ENCODE measurements at regions not wholly inside any gene's neighbourhood (a gene's known extent, or its start where the extent isn't known, plus 50 kb on each side); places are given as distances from the start of the nearest gene placed in this dataset.
A peak's percentile ranks its signal among the peaks of the same experiment; 100 is the strongest.
"Not testable (repeated sequence)": the region's sequence is repeated elsewhere in the genome, so short reads cannot be mapped to it uniquely, and the experiment has no call there.

GRCh38 chr22:46047841-46048595 is 71.1 kb upstream of the WNT7B start:
- ATAC-seq, result peak; percentile 38
- no peaks in the 10 kb centered on the region for H3K27me3 ChIP-seq
- H3K4me3 ChIP-seq, result peak overlapping the region; percentile 5
- intact Hi-C loops (cut with DNase I), result no loop called here
- TF ChIP-seq, protein P1, sequence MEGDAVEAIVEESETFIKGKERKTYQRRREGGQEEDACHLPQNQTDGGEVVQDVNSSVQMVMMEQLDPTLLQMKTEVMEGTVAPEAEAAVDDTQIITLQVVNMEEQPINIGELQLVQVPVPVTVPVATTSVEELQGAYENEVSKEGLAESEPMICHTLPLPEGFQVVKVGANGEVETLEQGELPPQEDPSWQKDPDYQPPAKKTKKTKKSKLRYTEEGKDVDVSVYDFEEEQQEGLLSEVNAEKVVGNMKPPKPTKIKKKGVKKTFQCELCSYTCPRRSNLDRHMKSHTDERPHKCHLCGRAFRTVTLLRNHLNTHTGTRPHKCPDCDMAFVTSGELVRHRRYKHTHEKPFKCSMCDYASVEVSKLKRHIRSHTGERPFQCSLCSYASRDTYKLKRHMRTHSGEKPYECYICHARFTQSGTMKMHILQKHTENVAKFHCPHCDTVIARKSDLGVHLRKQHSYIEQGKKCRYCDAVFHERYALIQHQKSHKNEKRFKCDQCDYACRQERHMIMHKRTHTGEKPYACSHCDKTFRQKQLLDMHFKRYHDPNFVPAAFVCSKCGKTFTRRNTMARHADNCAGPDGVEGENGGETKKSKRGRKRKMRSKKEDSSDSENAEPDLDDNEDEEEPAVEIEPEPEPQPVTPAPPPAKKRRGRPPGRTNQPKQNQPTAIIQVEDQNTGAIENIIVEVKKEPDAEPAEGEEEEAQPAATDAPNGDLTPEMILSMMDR (IDR thresholded peaks at IDR 0.05), result no peak
- H3K9me3 ChIP-seq, result no peaks in the 10 kb centered on the region
- H3K36me3 ChIP-seq, result no peaks in the 10 kb centered on the region
- peak; percentile 71 for DNase-seq
- H3K27ac ChIP-seq, result peak overlapping the region; percentile 75
- peaks cover 66% of the 10 kb centered on the region for H3K4me1 ChIP-seq

DNA sequence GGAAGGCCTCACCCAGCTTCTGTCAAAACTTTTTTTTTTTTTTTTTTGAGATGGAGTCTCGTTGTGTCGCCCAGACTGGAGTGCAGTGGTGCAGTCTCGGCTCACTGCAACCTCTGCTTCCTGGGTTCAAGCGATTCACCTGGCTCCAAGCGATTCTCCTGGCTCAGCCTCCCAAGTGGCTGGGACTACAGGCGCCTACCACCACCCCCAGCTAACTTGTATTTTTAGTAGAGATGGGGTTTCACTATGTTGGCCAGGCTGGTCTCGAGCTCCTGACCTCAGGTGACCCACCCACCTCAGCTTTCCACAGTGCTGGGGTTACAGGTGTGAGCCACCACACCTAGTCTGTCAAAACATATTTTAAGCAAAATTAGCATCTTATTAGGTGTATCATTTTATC is 71.7 kb upstream of the WNT7B start:
- H3K4me3 ChIP-seq; intact Hi-C loops (cut with DNase I); H3K27me3 ChIP-seq; H3K36me3 ChIP-seq; ATAC-seq; H3K9me3 ChIP-seq; DNase-seq: not testable (repeated sequence)
- H3K27ac ChIP-seq, result peak overlapping the region; percentile 47
- peaks cover 62% of the 10 kb centered on the region for H3K4me1 ChIP-seq

GRCh38 chr22:46049726-46050450 is 72.9 kb upstream of the WNT7B start:
- TF ChIP-seq, protein P1 (IDR thresholded peaks at IDR 0.05), result no peak
- ATAC-seq (no peak), DNase-seq (peak; percentile 61)
- H3K4me3 ChIP-seq, result no peak overlapping the region
- no peaks in the 10 kb centered on the region for H3K36me3 ChIP-seq
- H3K27ac ChIP-seq, result peak overlapping the region; percentile 98
- peaks cover 63% of the 10 kb centered on the region for H3K4me1 ChIP-seq
- no peaks in the 10 kb centered on the region for H3K9me3 ChIP-seq
- no peaks in the 10 kb centered on the region for H3K27me3 ChIP-seq
- intact Hi-C loops (cut with DNase I), result no loop called here

GRCh38 chr22:46050451-46050845 is 73.5 kb upstream of the WNT7B start:
- Histone ChIP-seq H3K4me1 (peaks cover 69% of the 10 kb centered on the region), H3K4me3 (no peak overlapping the region), H3K36me3 (no peaks in the 10 kb centered on the region), H3K27me3 (no peaks in the 10 kb centered on the region), H3K9me3 (no peaks in the 10 kb centered on the region), H3K27ac (peak overlapping the region; percentile 98)
- ATAC-seq (no peak), DNase-seq (no peak)
- intact Hi-C loops (cut with DNase I), result no loop called here
- TF ChIP-seq, protein P1 (IDR thresholded peaks at IDR 0.05), result no peak

DNA sequence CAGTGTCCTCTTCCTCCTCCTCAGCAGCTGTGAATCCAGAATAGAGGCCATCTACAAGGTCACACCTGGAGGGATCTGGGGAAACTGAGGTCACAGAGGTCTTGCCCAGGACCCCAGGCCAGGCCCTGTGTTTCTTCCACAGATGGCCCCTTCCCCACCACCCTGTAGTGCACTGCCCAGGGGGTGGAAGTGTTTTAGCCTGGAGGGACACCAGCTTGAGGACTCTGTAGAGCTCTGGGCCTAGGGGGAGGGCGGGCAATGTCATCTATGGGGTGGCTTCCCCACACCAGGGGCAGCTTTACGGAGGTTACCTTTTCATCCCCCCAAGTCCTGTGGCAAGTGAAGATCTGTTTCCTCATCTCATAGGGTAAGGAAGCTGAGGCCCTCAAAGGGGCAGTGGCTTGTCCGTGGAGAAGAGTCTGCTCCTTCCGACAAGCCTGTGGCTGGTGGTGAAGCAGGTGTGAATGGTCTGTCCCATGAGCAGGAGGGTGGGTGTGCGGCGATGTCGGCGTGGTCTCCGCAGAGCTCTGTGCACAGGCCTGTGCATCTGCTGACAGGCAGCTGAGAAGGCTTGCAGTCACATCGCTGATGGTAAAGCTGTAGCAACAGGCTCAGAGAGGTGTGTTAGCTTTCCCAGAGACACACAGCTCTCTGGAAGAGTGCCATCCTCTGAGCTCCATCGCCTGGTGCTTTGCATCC is 74.1 kb upstream of the WNT7B start:
- intact Hi-C loops (cut with DNase I), result no loop called here
- H3K9me3 ChIP-seq, result no peaks in the 10 kb centered on the region
- TF ChIP-seq, protein P1 (IDR thresholded peaks at IDR 0.05), result no peak
- DNase-seq (peak; percentile 54), ATAC-seq (no peak)
- no peaks in the 10 kb centered on the region for H3K36me3 ChIP-seq
- no peaks in the 10 kb centered on the region for H3K27me3 ChIP-seq
- no peak overlapping the region for H3K4me3 ChIP-seq
- peaks cover 72% of the 10 kb centered on the region for H3K4me1 ChIP-seq
- H3K27ac ChIP-seq, result peak overlapping the region; percentile 98

GRCh38 chr22:46051646-46052045 is 74.7 kb upstream of the WNT7B start:
- ATAC-seq, result no peak
- intact Hi-C loops (cut with DNase I), result no loop called here
- H3K4me3 ChIP-seq, result no peak overlapping the region
- no peaks in the 10 kb centered on the region for H3K9me3 ChIP-seq
- H3K27me3 ChIP-seq, result no peaks in the 10 kb centered on the region
- TF ChIP-seq, protein P1 (IDR thresholded peaks at IDR 0.05), result no peak
- DNase-seq, result peak; percentile 31
- no peaks in the 10 kb centered on the region for H3K36me3 ChIP-seq
- H3K4me1 ChIP-seq, result peaks cover 72% of the 10 kb centered on the region
- H3K27ac ChIP-seq, result peak overlapping the region; percentile 98

All from upper lobe of right lung (tissue), 1 donor.